ENCODE measurements at regions not wholly inside any gene's neighbourhood (a gene's known extent, or its start where the extent isn't known, plus 50 kb on each side); places are given as distances from the start of the nearest gene placed in this dataset.

DNA sequence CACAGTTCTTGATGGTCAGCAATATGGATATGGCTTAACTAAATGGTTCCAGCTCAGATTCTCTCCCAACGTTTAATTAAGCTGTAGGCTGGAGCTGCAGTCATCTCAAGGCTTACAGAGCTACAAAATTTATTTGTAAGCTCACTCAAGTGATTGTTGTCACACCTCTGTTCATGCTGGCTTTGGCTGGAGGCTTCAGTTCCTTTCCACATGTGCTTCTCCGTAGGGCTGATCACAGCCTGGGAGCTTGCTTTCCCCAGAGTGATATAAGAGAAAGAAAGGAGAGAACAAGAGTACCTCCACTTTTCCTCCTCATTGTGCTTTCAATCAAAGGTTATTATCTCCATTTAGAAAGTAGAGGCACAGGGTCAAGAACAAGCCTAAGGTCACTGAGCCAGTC lies 182.7 kb upstream of the KCNN2 start:
- DNase-seq = no peak

DNA sequence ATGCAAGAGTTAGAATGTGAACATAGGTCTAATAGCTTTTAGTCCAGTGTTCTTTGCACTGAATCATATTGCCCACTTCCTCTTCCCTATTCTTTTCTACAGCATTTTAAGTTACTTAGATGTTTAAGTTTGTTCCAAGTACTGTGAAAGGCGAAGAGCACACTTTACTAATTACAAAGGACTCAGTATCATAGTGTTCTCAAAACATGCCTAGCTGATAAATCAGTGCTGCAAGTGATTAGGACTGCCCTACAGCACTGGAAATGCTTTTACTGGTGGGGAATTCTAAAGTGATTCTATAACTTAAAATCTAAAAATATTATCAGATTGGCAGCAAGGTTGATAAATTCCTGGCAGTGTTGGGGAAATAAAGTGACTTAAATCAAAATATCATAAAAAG lies 177.9 kb upstream of the KCNN2 start:
- DNase-seq = peak; percentile 1

DNA sequence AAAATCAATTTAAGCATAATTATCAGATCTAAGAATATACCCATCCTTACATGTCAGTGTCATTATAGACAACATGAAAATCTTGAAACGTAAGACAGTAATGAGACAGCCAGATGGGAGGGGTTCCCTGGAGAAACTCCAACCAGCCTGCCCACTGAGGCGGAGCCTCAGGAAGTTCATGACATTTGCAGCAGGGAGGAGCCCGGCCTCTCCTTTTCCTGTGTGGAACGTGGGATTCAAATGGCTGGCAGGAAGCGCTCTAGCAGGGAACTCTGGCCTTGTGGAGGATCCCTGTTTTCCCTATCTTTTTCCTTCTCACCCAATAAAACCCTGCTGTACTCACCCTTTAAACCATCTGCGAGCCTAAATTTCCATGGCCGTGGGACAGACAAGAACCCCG lies 176.6 kb upstream of the KCNN2 start:
- DNase-seq = no peak

DNA sequence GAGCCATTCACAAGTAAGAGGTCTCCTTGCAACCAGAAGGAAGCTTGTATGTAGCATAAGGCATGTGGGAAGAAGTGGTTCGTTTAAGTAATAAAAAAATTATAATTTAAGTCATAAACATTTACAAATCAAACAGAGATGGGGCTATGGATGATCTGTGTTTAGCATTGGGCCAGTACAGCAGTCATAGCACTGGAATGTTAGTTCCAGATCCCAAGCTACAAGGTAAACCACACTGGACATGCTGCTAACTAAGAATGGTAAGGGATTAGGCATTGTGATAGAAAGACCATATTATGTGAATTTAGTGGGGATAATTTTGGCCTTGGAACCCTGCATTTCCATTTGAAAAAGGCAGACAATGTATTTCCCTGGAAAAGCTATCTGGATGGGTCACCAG lies 170.4 kb upstream of the KCNN2 start:
- DNase-seq = peak; percentile 26

DNA sequence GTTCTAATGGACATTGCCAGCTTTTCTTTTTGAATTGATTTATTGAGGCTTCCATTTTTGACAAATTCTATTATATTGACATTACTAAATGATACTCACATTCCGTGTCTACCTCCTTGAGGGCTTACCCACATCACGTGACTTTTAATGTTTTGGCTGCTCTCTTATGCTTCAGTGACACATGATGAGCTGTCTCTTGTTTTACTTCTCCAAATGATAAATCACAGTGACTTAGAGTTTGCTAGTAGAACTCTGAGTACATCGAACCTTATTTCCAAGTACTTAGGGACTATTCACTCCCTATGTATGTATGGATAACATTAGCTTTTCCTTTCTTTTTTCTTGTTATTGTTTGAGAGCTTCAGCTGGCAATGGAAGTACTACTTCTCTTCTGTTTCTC lies 169.8 kb upstream of the KCNN2 start:
- DNase-seq = peak; percentile 83

DNA sequence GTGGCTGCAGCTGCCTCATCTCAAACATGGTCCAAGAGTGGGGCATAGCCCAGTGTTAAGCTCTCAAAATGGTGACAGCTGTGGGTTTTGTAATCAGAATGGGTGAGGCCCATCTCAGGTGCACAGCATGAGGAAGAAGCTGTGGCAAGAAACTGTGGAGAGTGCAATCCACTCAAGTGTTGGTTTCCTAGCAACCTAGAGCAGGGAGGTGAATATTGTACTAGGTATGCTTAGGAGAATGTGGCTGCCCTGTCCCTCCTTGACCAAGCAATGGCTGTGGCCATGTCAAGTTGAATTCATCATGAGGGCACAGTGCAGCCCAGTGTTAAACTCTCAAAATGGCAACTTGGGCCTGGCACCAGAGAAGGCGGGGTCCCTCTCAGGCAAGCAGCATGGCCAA lies 160.5 kb upstream of the KCNN2 start:
- no peak for DNase-seq

DNA sequence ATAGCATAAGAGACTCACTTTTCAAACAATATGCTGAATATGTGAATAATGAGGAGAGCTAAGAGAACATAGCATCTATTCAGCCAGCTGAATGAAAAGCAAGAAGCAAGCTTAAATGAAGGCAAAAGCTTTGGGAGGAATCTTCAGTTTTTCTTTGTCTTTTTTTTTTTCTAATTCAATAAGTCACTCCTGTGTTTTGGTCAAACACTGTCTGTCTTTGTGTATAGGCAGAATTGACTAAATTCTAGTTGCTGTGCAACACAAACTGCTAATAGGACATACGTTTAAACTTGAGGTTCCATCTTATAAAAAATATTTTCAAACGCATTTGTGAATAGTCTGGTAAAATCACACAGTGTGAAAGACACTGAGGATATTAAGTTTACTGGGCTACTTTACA lies 156.9 kb upstream of the KCNN2 start:
- DNase-seq = no peak

DNA sequence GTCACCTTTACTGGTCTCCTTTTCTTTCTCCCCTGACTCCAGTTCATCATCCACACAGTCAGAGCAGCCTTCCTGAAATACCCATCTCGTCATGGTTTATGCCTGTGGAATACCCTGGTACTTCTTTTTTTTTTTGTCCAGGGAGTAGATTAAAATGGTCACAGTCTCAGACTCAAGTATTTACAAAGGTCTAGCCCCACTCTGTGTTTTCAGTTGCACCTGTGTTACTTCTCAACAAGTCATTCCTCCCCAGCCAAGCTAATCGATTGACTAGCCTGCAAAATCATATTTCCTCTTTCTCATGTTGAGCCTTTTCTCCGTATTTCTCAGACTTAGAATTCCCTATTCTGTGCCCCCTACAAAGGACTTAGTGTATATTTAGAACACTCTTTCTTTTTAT lies 155.2 kb upstream of the KCNN2 start:
- no peak for DNase-seq

DNA sequence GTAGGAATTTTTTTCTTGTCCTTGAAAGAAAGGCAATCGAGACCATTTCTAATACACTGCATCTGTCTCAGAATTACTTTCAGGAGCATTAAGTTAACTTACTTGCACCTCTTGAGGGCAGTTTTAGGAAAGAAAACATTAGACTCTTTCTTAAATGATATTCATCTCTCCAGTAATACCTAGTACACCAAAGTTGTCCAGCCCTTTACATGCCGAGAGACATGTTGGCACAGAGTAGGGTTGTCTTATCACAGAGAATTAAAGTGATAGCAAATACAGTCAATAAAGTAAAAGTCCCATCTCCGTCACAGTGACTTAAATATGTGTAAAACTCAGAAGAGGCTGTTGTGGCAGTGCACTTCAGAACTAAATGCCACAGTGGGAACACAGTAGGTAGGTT lies 154.3 kb upstream of the KCNN2 start:
- DNase-seq = no peak

DNA sequence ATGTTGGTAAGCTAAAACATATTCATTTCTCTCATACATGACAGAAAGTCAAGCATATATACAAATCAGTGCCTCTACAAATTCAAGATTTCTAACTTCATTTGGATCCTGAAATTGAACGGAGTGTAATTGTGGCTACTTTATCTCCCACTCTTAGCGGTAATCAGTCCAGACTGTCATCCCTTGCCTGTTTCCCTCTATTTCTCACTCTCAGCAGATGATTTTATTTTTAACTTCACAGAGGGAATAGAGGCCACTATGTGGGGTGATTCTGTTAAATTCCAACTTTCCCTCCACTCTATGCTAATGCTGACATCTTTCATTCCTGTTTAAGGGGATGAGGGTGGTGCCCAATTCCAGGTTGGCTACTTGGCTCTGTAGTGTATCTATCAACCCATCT lies 153.8 kb upstream of the KCNN2 start:
- no peak for DNase-seq

DNA sequence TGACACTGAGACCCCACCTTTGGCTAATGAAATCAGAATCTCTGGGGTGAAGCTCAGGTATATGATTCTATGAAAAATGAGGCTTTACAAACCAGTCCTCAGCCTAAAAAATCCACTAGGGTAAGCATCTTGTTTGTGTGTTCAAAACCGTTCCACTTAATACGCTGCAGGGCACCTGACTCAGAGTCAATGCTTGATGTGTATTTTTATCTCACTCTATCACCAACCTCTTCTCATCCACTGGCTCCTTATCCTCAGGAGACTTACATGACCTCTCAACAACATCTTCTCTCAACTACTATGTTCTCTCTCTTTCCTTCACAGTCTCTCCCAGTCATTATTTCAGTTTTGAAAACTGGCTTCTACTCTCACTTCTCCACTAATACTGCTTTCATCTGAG lies 153.3 kb upstream of the KCNN2 start:
- DNase-seq = no peak

DNA sequence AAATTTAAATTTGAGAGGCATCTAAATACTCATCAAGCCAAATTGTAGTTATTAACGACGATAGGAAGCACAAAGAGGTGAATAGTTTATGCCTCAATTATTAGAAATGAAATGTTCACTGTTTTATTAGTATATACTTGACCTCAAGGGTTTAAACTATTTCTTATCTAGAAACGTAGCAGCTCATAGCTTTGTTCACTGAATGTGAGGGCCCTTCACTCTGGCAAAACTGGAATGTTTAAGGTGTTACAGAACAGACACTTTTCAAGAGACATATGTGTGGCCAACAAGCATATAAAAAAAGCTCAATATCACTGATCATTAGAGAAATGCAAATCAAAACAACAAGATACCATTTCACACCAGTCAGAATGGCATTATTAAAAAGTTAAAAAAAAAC lies 151.2 kb upstream of the KCNN2 start:
- no peak for DNase-seq

DNA sequence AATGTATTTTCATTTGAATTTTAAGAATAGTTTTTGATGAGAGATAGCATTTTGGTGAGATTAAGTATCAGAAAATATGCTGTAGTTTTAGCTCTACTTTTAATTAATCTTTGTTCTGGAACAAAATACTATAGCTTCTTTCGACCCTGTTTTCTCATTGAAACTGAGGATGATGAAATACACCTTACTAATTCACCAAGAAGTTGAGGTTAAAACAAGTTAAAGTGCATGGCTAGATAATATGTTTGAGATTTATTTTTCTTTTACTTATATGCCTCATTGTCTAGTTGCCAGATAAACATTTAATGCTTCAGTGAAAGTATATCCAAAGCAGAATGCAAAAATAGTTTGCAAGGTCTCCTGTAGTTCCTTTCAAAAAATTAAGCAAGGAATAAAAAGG lies 140.1 kb upstream of the KCNN2 start:
- no peak for DNase-seq

DNA sequence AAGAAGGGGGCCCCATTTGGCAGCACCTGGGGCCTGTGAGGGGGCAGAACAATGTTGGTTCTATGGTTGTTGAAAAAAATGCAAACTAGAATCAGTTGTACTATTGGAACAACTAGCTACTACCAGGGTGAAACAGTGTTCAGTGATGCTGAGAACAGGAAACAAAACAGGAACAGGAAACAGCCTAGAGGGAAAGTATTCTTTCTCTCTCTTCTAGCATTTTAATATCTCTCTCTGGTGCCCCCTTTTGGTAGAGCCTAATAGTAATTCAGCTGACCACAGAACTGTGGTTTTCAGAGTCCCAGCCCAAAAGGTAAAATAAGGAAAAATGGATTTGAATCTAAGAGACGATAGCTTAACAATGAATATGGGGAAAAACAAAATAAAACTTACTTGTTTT lies 138.0 kb upstream of the KCNN2 start:
- DNase-seq = peak; percentile 21

DNA sequence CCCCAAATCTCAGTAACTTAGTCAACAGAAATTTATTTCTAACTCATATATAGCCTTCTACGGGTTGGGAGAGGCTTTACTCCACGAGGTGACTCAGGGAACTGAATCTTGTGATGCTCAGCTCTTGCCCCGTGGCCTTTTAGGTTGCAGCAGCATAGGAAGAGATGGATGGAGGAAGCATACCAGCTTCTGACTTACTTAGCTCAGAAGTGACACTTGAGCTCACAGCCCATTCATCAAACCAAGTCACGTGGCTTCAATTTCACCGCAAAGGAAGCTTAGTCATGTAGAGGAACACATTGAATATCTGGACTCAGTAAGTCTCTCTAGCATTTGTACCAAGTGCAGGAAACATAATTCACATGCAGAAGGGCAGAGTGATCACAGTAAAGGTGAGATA lies 124.1 kb upstream of the KCNN2 start:
- DNase-seq = peak; percentile 52

DNA sequence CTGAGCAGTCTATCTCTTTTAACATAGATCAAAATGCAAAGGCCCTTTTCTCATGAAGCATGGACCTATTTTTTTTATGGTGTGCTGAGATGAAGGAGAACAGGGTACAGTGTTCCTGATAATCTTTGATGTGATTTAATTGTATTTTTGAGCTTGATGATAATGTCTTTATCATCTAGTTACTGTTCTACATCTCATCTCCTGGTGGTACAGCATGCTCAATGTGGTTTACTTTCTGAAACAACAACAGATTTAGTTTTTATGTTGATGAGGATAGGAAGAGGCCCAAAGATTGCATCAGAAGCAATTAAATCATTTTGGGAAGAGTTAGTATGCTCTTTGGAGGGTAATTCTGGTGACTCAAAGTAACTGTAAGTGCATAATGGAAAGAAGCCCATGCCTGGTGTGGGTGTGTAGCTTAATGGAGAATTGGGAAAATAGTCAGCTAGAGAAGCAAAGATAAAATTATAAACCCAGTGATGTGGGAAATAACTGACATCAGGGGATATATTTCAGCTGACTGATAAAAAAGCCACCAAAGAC lies 123.0 kb upstream of the KCNN2 start:
- DNase-seq = peak; percentile 20

DNA sequence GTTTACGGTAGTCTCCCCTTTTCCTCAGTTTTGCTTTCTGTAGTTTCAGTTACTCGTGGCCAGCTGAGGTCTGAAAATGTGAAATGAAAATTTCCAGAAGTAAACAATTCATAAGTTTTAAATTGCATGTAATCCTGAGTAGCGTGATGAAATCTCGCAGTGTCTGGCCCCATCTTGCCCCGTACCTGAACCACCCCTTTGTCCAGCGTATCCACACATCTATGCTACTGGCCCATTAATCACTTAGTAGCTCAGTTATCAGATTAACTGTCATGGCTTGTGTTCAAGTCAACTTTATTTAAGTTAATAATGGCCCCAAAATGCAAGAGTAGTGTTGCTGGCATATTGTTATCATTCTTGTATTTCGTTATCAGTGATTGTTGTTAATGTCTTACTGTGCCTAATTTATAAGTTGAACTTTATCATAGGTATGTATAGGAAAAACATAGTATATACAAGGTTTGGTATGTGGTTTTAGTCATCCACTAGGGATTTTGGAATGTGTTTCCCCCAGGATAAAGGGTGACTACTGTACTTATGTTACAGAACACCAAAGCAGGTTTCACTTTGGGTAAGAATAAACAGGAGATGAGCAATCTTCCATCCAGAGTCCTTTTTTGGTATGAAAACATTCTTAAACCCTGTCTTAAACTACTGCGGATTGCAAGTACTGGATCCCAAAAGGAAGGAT lies 118.4 kb upstream of the KCNN2 start:
- DNase-seq = peak; percentile 90

DNA sequence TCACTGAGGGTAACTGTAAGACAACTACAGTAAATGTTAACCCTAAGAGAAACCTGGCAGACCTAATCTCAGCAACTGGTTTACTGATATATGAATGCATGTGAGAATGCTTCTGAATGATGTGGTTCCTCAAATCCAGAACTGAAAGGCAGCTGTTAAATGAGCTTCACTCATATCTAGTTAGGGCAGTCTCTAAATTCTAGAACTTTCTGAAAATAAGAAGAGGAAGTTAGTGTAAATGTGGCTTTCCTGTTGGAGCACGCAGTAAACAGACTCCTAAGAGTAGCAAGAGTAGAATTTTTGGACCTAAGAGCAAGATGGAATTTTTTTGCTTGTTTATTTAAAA lies 117.9 kb upstream of the KCNN2 start:
- DNase-seq = no peak

DNA sequence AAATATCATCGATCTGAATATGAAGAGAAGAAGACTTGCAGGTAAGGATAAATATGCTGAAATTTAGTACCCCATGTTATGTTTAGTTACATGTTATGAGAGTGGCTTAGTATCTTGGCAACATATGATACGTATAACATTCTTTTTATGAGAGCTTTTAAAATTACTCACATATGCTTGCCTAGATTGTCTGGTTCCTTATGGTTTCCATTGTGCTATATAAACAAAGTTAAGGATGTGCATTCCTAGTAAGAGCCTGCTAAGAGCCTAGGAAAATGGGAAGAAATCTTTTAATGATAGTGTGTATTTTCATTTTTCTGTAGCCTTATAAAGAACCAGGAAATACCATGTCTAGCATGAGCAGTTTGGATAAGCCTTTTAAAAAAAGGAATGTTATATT lies 112.0 kb upstream of the KCNN2 start:
- DNase-seq = peak; percentile 72

DNA sequence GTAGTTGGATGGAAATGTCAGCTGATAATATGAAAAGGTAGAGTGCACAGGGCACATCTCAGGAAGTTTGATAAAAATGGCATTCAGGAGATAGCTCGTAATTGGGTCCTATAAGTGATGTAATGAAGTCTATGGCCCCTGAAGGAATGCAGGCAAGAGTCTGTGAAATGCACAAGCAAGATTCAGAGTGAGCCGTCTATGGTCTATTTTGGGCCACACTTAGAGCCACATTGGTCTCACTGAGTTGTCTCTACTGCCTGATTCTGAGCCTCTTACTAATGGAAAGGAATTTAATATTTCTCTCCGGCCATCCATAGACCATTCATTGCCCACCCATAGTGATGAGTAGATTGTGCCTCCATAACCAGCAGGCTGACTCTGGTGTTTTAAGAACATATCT lies 111.3 kb upstream of the KCNN2 start:
- no peak for DNase-seq

DNA sequence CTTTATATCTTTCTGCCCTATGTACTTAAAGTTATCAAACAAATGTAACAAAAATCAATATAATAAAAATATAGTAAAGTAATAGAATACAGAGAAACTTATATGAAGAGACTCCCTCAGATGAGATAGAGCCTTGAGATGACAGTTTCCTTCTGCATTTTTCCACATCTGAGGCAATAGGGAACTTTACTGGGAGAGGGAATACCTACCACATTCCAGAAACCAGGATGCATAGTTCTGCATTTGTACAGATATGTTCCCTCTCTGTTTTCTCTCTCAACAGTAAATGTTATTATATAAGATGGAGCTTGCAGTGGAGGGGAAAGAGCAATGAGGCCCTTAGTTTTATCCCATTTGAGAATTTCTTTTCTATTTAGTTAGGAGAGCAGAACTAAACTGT lies 109.6 kb upstream of the KCNN2 start:
- DNase-seq = no peak

DNA sequence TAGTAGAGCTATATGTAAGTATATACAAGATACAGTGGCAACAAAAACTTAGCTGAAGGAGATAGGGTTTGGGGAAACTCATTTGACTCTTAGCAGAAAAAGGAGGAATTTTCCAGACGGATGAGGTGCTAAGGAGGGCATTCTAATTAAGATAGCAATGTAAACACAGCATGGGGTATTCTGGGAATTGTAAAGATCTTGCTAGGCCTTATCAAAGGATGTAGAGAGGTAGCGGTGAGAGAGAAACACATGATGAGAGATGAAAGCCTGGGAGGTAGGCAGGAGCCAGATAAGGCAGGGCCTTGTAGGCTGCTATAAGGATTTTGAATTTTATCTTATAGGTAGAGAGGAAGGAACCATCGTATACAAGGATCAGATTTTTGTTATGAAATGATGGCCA lies 106.6 kb upstream of the KCNN2 start:
- no peak for DNase-seq

DNA sequence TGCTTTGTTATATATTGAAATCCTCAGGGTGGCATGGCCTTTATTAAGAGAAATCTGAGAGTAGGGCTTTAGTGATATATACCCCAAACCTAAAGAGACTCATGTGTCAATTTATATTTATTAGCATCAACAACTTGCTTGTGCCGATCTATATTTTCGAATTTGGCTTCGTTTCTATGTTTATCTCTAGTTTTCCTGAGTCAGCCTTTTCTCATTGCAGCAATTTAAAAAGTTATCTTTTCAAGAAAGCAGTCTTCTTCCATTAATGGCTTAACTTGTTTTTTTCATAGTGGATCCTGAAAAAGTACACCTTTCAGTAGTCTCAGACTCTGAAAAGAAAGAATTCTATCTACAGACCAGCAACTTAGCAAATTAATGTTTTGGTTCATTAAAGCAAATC lies 99.9 kb upstream of the KCNN2 start:
- DNase-seq = no peak

DNA sequence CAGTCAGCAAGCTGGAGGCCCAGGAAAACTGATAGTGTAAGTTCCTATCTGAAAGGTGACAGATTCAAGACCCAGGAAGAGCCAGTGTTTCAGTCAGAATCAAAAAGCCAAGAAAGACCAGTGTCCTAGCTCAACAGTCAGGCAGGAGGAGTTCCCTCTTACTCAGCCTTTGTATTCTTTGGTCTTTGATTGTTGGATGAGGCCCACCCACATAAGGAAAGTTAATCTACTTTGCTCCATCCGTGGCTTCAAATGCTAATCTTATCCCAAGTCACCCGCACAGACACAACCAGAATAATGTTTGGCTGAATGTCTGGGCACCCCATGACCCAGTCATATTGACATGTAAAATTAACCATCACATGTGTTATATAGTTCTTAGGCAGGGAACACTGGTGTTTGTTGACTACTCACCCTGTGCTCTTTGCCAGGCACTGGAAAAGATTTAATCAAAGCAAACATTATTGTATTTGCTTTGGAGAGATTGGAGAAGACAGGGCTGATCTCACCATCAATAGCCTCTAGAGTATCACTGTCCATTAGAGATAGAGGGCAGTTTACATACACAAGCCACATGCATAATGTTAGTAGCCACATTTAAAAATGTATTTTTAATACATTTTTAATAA lies 96.3 kb upstream of the KCNN2 start:
- no peak for DNase-seq

DNA sequence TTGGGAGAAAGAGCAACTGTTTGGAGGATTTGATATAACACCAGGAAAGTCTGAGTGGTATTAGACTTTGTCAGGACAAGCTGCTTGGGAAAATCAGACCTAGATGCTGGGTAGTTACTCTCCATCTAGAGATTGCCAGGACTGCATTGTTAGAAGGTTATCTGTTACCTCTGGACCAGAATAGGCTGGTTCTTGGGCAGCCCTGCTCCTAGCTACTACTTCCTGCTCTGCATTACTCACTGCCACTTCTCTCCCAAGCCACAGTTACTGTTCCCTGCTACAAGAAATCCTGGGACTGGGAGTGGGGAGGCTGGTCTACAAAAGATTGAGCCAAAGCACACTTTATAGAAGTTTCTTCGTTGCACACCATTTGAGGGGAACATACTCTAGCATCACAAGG lies 95.5 kb upstream of the KCNN2 start:
- DNase-seq = no peak

Data from HCEC 1CT (cell line).